OCI-LY7 (cell line): ENCODE measurements at regions not wholly inside any gene's neighbourhood (a gene's known extent, or its start where the extent isn't known, plus 50 kb on each side); places are given as distances from the start of the nearest gene placed in this dataset.

ENCODE experiments used
- EZH2phosphoT487 ChIP-seq: fragments of 200-600 bp; sonication (generic); IDR thresholded peaks from 2 replicates; pipeline ENCODE4 v1.6.1; 2018; ENCODE audit warnings: low read depth, borderline replicate concordance, mild to moderate bottlenecking, mixed run types, antibody characterized with exemption, low read length, moderate library complexity, mixed read lengths
- TF ChIP-seq, protein P1 (sequence below): fragments of 200-600 bp; sonication (generic); conservative IDR thresholded peaks from 2 replicates; pipeline ENCODE4 v1.5.1; 2014; ENCODE audit warnings: mild to moderate bottlenecking, antibody characterized with exemption, low read length, moderate library complexity, mixed read lengths

GRCh38 chr17:55571095-55571494 is 59.8 kb upstream of the SMIM36 start:
- TF ChIP-seq, protein P1, sequence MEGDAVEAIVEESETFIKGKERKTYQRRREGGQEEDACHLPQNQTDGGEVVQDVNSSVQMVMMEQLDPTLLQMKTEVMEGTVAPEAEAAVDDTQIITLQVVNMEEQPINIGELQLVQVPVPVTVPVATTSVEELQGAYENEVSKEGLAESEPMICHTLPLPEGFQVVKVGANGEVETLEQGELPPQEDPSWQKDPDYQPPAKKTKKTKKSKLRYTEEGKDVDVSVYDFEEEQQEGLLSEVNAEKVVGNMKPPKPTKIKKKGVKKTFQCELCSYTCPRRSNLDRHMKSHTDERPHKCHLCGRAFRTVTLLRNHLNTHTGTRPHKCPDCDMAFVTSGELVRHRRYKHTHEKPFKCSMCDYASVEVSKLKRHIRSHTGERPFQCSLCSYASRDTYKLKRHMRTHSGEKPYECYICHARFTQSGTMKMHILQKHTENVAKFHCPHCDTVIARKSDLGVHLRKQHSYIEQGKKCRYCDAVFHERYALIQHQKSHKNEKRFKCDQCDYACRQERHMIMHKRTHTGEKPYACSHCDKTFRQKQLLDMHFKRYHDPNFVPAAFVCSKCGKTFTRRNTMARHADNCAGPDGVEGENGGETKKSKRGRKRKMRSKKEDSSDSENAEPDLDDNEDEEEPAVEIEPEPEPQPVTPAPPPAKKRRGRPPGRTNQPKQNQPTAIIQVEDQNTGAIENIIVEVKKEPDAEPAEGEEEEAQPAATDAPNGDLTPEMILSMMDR, result no peak
- no peak for TF ChIP-seq EZH2phosphoT487
